Thyroid gland (tissue), 4 donors: ENCODE measurements at regions not wholly inside any gene's neighbourhood (a gene's known extent, or its start where the extent isn't known, plus 50 kb on each side); places are given as distances from the start of the nearest gene placed in this dataset.

ENCODE experiments used
- DNase-seq, 2 donors: peaks; one replicate each; pipeline ENCODE4 v3.0.0-alpha.2; 2019
- H3K27ac ChIP-seq, 3 donors: fragments of 200-600 bp; sonication (generic); 1 replicate in 2 of 3; 2 replicates in 1 of 3; pipeline ENCODE4 v1.5.1; 2016 to 2019; ENCODE audit warnings: mild to moderate bottlenecking in 1 of 3, moderate library complexity in 1 of 3
- H3K27me3 ChIP-seq: fragments of 200-600 bp; sonication (generic); one replicate; pipeline ENCODE4 v1.5.1; 2019
- H3K36me3 ChIP-seq, 2 donors: fragments of 200-600 bp; sonication (generic); one replicate each; pipeline ENCODE4 v1.5.1; 2016 to 2019
- H3K4me1 ChIP-seq, 2 donors: fragments of 200-600 bp; sonication (generic); one replicate each; pipeline ENCODE4 v1.5.1; 2017 to 2019
- H3K4me3 ChIP-seq, 3 donors: fragments of 200-600 bp; sonication (generic); replicated peaks in 1 of 3; 1 replicate in 2 of 3; 2 replicates in 1 of 3; pipeline ENCODE4 v1.5.1; 2016; ENCODE audit warnings: mild to moderate bottlenecking in 1 of 3
- H3K9me3 ChIP-seq: fragments of 200-600 bp; sonication (generic); one replicate; pipeline ENCODE4 v1.5.1; 2017
- CTCF ChIP-seq, 6 experiments: fragments of 200-600 bp in 3 of 6; fragments of 450-650 bp in 3 of 6; sonication (generic) in 3 of 6; IDR thresholded peaks; one replicate each; pipeline ENCODE4 v1.5.1; 2016 to 2019; ENCODE audit warnings: antibody characterized with exemption in 6 of 6, mild to moderate bottlenecking in 2 of 6, inconsistent platforms in 1 of 6, moderate library complexity in 1 of 6
- POLR2A ChIP-seq, 2 donors: fragments of 450-650 bp; IDR thresholded peaks; one replicate each; pipeline ENCODE4 v1.6.1; 2017; ENCODE audit warnings: antibody characterized with exemption in 2 of 2, mild to moderate bottlenecking in 2 of 2, moderate library complexity in 1 of 2
- whole genome bisulfite sequencing, 2 donors: methylation state at CpG; one replicate each; pipeline ENCODE4 v1.1.5; 2017; 5-methylcytosine and 5-hydroxymethylcytosine counted together
- intact Hi-C: fragments of 100-400 bp; cut with DNase I; formaldehyde crosslinking; loops from one replicate; pipeline ENCODE4 v1.15.1; 2023

GRCh38 chr2:9707611-9708160 lies 76.9 kb upstream of the YWHAQ start:
- no peaks in the 10 kb centered on the region for H3K36me3 ChIP-seq
- H3K4me3 ChIP-seq, result no peak overlapping the region
- H3K9me3 ChIP-seq, result no peaks in the 10 kb centered on the region
- TF ChIP-seq POLR2A (IDR thresholded peaks at IDR 0.05) (no peak), CTCF (IDR thresholded peaks at IDR 0.05) (no peak)
- no peak overlapping the region for H3K27ac ChIP-seq
- no peaks in the 10 kb centered on the region for H3K27me3 ChIP-seq
- peaks cover 0 to 6% of the 10 kb centered on the region in 2 donors for H3K4me1 ChIP-seq
- intact Hi-C loops, result no loop called here
- no peak for DNase-seq
- WGBS, 2 donors, result 83 to 89% methylated on average over 10 of the region's 10 CpGs

- no peaks in the 10 kb centered on the region for H3K27me3 ChIP-seq
- H3K4me3 ChIP-seq, result no peak overlapping the region
- no peaks in the 10 kb centered on the region for H3K36me3 ChIP-seq
- no peaks in the 10 kb centered on the region for H3K4me1 ChIP-seq
- WGBS, 2 donors, result 88 to 92% methylated on average over 12 to 15 of the region's 15 CpGs
- no peak for TF ChIP-seq CTCF (IDR thresholded peaks at IDR 0.05)
- no peak for DNase-seq
- H3K9me3 ChIP-seq, result no peaks in the 10 kb centered on the region
- intact Hi-C loops, result no loop called here
- H3K27ac ChIP-seq, result no peak overlapping the region
Observed at GRCh38 chr2:9708683-9709538, 78.1 kb upstream of the YWHAQ start.

- Histone ChIP-seq H3K27me3 (no peaks in the 10 kb centered on the region), H3K9me3 (no peaks in the 10 kb centered on the region), H3K4me3 (no peak overlapping the region), H3K27ac (no peak overlapping the region), H3K4me1 (no peaks in the 10 kb centered on the region), H3K36me3 (no peaks in the 10 kb centered on the region)
- intact Hi-C loops, result no loop called here
- 89 to 91% methylated on average over 11 of the region's 11 CpGs for WGBS, 2 donors
- DNase-seq, result no peak
- TF ChIP-seq CTCF (IDR thresholded peaks at IDR 0.05) (no peak), POLR2A (IDR thresholded peaks at IDR 0.05) (no peak)
Observed at GRCh38 chr2:9709539-9710285, 78.9 kb upstream of the YWHAQ start.

- no peak overlapping the region for H3K4me3 ChIP-seq
- H3K9me3 ChIP-seq, result no peaks in the 10 kb centered on the region
- H3K4me1 ChIP-seq, result peaks cover 0 to 4% of the 10 kb centered on the region in 2 donors
- H3K27ac ChIP-seq, result no peak overlapping the region
- TF ChIP-seq POLR2A (IDR thresholded peaks at IDR 0.05) (no peak), CTCF (IDR thresholded peaks at IDR 0.05) (no peak)
- H3K27me3 ChIP-seq, result no peaks in the 10 kb centered on the region
- no peaks in the 10 kb centered on the region for H3K36me3 ChIP-seq
- no peak for DNase-seq
- intact Hi-C loops, result no loop called here
- WGBS, 2 donors, result 89 to 93% methylated on average over 7 of the region's 7 CpGs
Observed at GRCh38 chr2:9710311-9710710, 79.5 kb upstream of the YWHAQ start.

- WGBS, 2 donors, result 78 to 93% methylated on average over 10 to 11 of the region's 11 CpGs
- Histone ChIP-seq H3K27me3 (no peaks in the 10 kb centered on the region), H3K36me3 (no peaks in the 10 kb centered on the region), H3K9me3 (no peaks in the 10 kb centered on the region), H3K27ac (no peak overlapping the region), H3K4me3 (no peak overlapping the region), H3K4me1 (peaks cover 0 to 4% of the 10 kb centered on the region in 2 donors)
- no peak for DNase-seq
- intact Hi-C loops, result no loop called here
- no peak for TF ChIP-seq CTCF (IDR thresholded peaks at IDR 0.05)
- no peak for TF ChIP-seq POLR2A (IDR thresholded peaks at IDR 0.05)
Observed at GRCh38 chr2:9712263-9712662, 81.5 kb upstream of the YWHAQ start.
